DMS114 treated with DMSO at 0.1 percent for 48 hours (cell line): ENCODE measurements at regions not wholly inside any gene's neighbourhood (a gene's known extent, or its start where the extent isn't known, plus 50 kb on each side); places are given as distances from the start of the nearest gene placed in this dataset.

ENCODE experiments used
- DNase-seq: peaks from one replicate; lab custom pipeline; 2025; ENCODE audit not compliant: unreplicated experiment; lab: John Stamatoyannopoulos, UW

DNA sequence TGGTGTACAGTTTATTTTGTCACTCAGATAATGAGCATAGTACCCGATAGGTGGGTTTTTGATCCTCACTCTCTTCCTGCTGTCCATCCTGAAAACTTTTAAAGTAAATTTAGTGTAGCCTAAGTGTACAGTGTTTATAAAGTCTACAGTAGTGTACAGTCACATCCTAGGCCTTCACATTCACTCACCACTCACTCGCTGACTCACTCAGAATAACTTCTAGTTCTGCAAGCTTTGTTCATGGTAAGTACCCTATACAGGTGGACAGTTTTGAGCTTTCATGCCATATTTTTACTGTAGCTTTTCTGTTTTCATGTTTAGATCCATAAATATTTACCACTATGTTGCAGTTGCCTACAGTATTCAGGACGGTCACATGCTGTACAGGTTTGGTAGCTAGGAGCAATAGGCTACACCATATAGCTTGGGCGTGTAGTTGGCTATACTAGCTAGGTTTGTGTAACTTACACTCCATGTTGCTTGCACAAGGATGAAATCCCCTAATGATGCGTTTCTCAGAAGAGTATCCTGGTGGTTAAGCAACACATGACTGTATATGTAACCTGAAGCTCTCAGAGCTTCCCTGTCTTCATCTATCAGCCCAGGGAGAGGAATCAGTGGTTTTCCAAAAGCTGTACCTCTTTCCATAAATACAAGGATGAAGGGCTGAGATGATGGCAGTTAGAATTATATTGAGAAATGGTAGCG lies 87.6 kb upstream of the SLC25A26 start:
- DNase-seq = no peak

DNA sequence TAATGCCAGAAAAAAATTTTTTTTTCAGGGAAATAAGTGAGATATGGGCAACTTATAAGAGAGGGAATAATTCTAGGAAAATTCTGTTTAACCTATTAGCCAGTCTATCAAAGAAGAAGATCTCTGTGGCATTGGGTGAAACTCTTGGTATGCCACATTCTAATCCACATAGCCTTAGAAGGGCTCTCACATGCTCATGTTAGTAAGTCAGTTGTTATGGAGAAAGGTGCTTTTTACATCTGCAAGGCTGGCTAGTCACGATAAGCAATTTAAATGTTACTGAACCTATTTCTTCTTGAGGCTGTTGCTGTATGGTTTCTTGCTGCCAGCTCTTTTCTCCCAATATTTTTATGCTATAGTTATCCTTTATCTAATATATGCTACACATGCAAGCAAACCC lies 89.9 kb upstream of the MAGI1 start:
- no peak for DNase-seq

DNA sequence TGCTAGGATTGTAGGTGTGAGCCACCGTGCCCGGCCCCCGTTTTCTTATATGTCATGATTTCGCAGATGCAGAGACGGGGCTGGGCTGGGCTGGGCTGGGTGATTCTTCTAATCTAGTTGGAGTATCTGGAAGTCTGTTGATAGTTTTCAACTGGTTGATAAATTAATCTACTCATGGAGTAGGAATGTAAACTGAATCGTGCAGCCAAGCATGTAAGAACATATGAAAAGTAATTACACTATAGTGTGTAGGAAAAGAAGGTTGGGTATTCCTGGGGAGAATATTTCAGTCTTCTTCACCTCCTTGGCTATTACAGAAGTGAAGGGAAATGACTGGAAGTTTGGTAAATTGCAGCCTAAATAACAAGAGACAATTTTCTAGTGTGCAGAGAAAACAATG lies 82.6 kb upstream of the MAGI1 start:
- DNase-seq = peak; percentile 82

DNA sequence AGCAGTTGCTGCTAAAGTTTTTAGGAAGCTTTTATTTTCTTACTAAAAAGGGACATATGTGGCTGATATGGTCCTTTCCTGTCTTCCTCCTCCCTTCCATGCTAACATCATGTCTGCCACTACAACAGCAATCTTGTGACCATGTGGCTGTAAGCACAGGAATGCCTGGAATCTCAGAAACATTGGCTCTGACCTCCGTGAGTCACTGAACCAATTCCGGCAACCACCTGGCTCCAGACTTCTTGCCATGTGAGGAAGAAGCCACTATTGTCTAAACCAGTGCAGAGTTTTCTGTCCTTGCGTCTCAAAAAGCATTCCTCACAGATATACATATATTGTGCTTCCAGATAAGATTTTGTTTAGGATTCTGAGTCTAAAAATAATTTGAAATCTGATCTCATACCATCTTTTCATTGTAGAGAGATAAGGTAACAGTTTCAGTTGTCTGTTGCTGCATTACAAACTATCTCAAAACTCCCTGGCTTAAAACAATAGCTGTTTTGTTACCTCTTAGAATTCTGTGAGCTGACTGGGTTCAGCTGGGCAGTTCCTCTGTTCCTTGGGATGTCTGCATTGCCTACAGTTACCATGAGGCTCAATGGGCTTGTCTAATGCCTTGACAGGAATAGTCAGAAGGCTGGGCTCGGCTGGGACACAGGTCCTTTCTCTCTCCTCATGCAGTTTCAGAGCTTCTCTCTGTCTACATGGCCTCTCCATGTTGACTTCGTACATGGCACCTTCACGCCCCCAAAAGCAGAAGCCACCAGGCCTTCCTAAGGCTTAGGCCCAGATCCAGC lies 77.3 kb upstream of the MAGI1 start:
- no peak for DNase-seq

DNA sequence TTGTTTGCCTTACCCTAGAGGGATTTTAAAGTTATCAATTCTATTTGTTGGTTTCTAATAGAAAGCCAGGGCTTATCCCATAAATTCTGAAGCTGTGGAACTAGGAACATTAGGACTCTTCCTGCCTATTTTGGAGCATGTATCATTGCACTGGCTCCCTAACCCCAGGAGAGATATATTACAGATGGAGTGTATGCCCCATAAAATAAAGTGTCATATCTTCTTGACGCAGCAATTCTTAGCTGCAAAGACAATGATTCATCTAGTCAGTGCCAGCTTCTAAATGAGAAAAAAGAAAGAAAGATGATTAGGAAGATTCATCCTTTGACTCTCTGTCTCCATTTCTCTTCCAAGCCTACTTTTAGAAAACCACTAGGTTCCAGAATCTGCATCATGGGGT lies 74.8 kb upstream of the MAGI1 start:
- DNase-seq = no peak

DNA sequence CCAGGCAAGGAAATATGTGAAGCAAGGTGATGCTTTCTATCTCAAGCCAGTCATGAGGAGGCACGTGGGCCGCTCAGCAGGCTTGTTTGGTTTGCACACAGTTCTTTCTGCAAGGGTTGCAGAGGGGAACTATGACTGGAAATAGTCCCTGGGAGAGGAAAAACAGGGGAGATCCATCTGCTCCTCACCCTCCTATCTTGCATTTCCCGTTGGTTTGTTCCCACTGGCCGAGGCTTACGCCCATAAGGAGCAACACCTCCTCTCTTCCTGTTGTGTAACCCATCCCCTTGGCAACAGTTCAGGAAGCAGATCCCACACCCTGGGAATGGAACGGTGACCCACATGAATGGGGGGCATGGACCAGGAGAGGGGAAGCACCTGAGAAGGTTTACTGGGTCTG lies 72.1 kb upstream of the MAGI1 start:
- DNase-seq = no peak

DNA sequence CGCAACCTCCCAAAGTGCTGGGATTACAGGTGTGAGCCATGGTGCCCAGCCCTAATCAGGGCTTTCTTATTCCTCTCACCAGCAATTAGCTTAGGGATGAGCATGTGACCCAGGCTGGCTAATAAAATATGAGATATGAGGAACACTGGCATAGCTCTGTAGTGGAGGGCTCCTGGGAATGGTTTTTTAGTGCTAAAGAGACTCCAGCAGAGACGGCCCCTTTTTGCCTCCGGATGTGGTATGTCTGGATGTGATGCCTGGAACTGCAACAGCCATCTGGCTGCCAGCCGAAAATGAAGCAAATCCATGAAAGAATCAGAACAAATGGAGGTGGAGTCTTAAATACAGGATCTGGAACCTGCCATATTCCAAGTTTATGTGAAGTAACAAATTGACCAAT lies 69.1 kb upstream of the MAGI1 start:
- no peak for DNase-seq

DNA sequence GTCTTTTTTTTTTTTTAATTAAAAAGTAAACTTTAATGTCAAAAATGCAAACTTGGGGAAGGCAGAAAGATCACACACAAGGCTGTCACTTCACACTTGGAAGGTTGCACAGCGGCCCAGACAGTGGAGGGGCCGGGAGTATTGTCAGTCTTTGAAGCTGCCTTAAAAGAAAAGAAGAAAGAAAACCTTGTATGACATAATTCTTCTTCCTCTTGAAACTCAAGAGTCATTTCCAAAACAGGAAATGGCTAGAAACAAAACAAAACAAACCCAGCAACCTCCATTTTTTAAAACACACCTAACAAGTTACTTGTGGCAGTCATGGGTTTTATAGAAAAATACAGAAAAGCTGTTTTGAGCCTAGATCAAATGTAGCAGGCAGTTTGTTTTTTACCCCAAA lies 68.1 kb upstream of the MAGI1 start:
- no peak for DNase-seq

DNA sequence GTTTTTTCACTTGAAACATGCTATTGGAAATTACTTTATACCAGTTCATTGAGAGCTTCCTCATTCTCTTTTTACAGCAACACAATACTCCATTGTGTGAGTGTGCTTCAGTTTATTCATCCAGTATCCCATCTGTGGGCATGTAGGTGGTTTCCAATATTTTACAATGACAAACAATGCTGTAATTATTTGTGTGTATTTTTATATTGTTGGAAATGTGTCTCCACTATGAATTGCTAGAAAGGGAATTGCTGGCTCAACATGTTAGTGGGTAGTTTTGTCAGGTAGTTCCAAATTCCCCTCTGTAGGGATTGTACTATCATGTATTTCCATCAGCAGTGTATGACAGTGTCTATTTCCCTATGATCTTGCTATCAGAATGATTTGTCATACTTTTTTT lies 65.8 kb upstream of the MAGI1 start:
- no peak for DNase-seq

DNA sequence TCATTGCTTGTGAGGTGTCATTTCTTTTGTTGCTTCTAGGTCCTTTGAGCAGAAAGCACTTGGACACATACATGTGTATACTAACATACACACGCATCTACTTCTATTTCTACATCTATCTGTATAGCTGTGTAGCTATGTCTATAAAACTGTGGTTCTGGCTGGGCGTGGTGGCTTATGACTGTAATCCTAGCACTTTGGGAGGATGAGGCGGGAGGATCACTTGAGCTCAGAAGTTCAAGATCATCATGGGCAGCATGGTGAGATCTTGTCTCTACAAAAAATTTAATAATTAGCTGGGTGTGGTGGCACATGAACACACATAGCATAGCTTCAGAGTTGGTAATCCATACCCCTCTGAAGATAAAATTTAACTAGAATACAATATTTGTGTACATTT lies 65.0 kb upstream of the MAGI1 start:
- DNase-seq = no peak

DNA sequence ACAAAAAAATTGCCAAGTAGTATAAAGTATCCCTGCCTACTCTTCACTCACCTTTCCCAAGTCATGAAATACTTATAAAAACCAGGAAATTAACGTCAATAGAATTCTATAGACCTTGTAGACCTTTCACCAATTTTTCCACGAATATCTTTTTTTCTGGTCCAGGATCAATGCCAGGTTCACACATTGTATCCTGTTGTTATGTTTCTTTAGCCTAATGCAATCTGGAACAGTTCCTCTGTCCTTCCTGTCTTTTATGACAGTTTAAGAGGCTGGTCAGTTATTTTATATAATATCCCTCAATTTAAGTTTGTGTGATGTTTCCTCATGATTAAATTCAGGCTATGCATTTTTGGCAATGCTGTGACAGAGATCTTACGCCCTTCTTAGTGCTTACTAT lies 63.2 kb upstream of the MAGI1 start:
- no peak for DNase-seq

DNA sequence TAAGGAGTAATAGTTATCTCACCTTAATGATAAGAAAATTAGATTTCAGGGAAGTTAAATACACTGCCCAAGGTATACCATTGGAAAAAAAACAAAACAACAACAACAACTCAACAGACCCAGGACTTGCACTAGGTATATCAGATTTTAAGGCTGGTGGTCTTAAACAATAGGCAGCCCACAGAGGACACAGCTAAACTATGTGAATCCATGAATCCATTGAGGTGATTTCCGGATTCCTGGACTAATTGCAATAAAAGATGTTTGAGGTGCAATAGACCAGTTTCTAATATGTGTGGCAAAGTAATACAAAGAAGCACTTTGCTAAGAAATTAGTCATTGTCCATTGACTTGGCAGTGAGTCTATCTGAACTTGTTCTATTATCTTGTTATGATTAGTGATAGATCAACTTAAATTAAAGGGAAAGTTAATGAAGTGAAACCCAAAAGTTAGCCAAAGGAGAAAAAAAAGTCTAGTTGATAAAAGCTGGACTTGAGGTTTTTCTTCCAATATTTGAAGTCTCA lies 60.9 kb upstream of the MAGI1 start:
- no peak for DNase-seq

DNA sequence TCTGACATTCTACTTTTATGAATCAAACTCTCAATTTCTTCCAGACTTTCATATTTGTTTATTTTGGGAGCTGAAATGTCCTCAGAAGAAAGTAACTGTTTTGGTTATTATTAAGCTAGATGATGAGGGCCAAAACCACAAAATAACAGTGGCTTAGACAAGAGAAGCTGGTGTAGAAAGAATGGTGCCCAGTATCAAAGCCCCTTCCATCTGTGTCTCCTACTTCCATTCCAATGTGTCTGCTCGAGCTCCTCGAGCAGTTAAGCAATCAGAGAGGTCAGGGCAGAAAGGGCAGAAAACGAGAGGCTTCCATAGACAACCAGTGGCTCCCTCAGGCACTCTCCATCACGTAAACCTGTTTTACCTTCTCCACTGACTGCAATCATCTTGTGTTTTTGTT lies 59.7 kb upstream of the MAGI1 start:
- no peak for DNase-seq

DNA sequence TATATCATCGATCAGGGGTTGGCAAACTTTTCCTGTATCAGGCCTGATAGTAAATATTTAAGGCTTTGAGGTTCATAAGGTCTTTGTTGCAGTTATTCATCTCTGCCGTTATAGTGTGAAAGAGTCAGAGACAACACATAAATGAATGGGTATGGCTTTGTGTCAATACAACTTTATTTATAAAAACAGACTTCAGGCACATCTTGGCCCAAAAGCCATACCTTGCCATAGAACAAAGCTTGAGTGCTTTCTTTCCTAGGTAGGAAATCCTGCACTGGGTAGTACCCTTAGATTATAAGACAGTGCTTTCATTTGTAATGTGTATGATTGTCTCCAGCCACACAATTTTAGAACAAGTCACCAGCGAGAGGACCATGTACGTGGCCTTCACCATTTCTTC lies 58.9 kb upstream of the MAGI1 start:
- no peak for DNase-seq

DNA sequence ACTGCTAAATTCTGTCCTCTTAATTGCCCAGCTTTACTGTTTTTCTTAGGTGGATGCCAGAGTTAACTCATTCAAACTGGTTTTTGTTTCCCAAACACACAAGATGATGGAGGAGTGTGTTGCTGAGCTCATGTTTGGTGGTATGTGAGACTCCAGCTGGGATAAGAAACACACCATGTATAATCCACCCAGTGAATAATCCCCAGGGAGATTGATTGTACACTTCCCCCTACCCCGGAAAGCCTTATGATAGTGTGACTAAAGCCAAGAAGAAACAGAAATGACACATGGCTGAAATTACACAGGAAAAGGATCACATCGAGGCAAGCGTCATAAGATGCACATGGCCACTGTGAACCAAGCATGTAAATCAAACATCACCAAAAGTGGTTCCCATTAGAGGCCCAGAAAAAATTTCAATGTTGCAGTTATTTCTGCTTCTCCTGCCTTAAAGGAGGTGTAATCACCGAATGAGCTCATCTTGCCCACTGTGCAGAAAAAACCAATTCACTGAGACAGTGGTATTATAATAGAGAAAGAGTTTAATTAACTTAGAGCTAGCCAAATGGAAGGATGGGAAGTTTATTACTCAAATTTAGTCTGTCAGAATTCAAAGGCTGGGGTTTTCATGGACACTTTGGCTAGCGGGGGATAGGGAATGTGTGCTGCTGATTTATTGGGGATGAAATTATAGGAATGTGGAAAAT lies 56.7 kb upstream of the MAGI1 start:
- DNase-seq = no peak

DNA sequence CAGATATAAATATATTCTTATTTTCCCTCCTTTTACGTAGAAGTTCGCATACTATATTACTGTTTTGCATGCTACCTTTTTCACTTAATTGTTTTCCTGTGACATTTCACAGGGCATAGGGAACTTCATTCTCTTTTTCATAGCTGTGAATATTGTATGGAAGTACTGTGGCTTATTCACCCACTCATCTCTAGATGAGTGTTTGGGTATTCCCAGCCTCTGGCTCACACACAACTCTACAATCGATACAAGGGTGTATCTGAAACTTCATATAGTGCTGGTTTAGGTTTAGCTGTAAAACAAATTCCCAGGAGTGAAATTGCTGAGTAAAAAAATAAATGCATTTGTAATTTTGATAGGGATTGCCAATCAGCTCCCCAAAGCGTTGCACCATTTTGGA lies 55.3 kb upstream of the MAGI1 start:
- DNase-seq = no peak

DNA sequence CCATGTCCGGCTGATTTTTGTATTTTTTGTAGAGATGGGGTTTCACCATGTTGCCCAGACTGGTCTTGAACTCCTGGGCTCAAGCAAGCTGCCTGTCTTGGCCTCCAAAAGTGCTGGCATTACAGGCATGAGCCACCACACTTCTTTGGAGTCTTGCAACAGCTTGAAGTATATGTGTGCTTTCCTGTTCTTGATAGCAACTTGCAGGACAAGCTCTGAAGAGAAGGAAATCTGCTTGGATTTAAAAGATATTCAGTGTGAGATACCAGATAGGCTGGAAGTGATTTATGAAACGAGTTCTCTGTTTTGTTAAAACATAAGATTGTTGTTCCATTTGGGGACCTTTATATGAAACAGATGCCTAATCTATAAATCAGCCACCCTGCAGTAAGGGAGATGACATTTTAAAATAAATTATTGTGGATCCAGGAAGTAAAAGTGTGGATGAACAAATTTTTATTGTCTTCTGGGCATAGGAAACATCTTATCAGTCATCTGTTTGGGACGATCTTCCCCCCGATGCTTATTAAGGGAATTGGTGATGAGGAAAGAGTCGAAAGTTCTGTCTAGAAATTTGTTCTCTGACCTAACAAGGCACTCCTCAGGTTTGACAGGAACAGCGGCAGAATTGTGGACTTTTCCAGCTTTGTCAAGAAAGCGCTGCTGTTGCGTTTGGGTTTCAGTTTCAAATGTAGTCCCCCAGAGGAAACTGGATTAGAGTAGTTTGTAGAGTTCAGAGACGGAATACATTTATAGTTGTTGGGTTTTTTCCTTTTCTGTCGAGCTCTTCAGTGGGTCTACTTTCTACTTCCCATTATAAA lies 53.7 kb upstream of the MAGI1 start:
- no peak for DNase-seq
